ENCODE measurements at regions not wholly inside any gene's neighbourhood (a gene's known extent, or its start where the extent isn't known, plus 50 kb on each side); places are given as distances from the start of the nearest gene placed in this dataset.

- Histone ChIP-seq H2AFZ (ENCODE audit: low read length) (no peak overlapping the region), H3K4me2 (ENCODE audit: extremely low read depth, insufficient read depth, low read length) (no peak overlapping the region), H3K27ac (ENCODE audit: insufficient read depth, low read length) (no peak overlapping the region), H4K20me1 (ENCODE audit: control insufficient read depth, extremely low read depth, insufficient read depth, low read length) (no peaks in the 10 kb centered on the region), H3K9ac (ENCODE audit: insufficient read depth, low read length) (no peak overlapping the region), H3K9me3 (ENCODE audit: control insufficient read depth, insufficient read depth, low read depth, low read length) (no peaks in the 10 kb centered on the region), H3K79me2 (ENCODE audit: control insufficient read depth, insufficient read depth, low read length) (no peaks in the 10 kb centered on the region), H3K4me3 (replicated peaks in 1 of 4; ENCODE audit: control extremely low read depth in 1 of 4, insufficient read depth in 1 of 4, low read depth in 3 of 4, low read length in 4 of 4) (no peak overlapping the region), H3K27me3 (ENCODE audit: control insufficient read depth, insufficient read depth, low read length) (no peaks in the 10 kb centered on the region), H3K4me1 (ENCODE audit: control insufficient read depth, extremely low read depth, insufficient read depth, low read length) (peaks cover 10% of the 10 kb centered on the region), H3K36me3 (ENCODE audit: control insufficient read depth, insufficient read depth, low read length) (no peaks in the 10 kb centered on the region)
- TF ChIP-seq EZH2 (IDR thresholded peaks at IDR 0.05; ENCODE audit: low read length, missing control alignments), result no peak
- no peak for TF ChIP-seq CTCF (conservative IDR thresholded peaks at IDR 0.05 in 1 of 2, IDR thresholded peaks at IDR 0.05 in 1 of 2; ENCODE audit: low read depth in 1 of 2, low read length in 2 of 2)
- no peak for DNase-seq (ENCODE audit: low read depth in 2 of 2)
Measured at GRCh38 chr17:72378414-72379390, 257.9 kb downstream of the SOX9 start.

GRCh38 chr17:72379516-72379915, 258.7 kb downstream of the SOX9 start:
- Histone ChIP-seq H3K27ac (ENCODE audit: insufficient read depth, low read length) (no peak overlapping the region), H3K4me1 (ENCODE audit: control insufficient read depth, extremely low read depth, insufficient read depth, low read length) (peaks cover 7% of the 10 kb centered on the region), H2AFZ (ENCODE audit: low read length) (no peak overlapping the region), H4K20me1 (ENCODE audit: control insufficient read depth, extremely low read depth, insufficient read depth, low read length) (no peaks in the 10 kb centered on the region), H3K27me3 (ENCODE audit: control insufficient read depth, insufficient read depth, low read length) (no peaks in the 10 kb centered on the region), H3K79me2 (ENCODE audit: control insufficient read depth, insufficient read depth, low read length) (no peaks in the 10 kb centered on the region), H3K4me2 (ENCODE audit: extremely low read depth, insufficient read depth, low read length) (no peak overlapping the region), H3K9me3 (ENCODE audit: control insufficient read depth, insufficient read depth, low read depth, low read length) (no peaks in the 10 kb centered on the region), H3K9ac (ENCODE audit: insufficient read depth, low read length) (no peak overlapping the region), H3K36me3 (ENCODE audit: control insufficient read depth, insufficient read depth, low read length) (no peaks in the 10 kb centered on the region), H3K4me3 (replicated peaks in 1 of 4; ENCODE audit: control extremely low read depth in 1 of 4, insufficient read depth in 1 of 4, low read depth in 3 of 4, low read length in 4 of 4) (no peak overlapping the region)
- no peak for DNase-seq (ENCODE audit: low read depth in 2 of 2)
- TF ChIP-seq EZH2 (IDR thresholded peaks at IDR 0.05; ENCODE audit: low read length, missing control alignments), result no peak
- TF ChIP-seq CTCF (conservative IDR thresholded peaks at IDR 0.05 in 1 of 2, IDR thresholded peaks at IDR 0.05 in 1 of 2; ENCODE audit: low read depth in 1 of 2, low read length in 2 of 2), result no peak

- TF ChIP-seq EZH2 (IDR thresholded peaks at IDR 0.05; ENCODE audit: low read length, missing control alignments) (no peak), CTCF (conservative IDR thresholded peaks at IDR 0.05 in 1 of 2, IDR thresholded peaks at IDR 0.05 in 1 of 2; ENCODE audit: low read depth in 1 of 2, low read length in 2 of 2) (no peak)
- H3K4me2 ChIP-seq (ENCODE audit: extremely low read depth, insufficient read depth, low read length), result no peak overlapping the region
- no peak overlapping the region for H3K9ac ChIP-seq (ENCODE audit: insufficient read depth, low read length)
- no peaks in the 10 kb centered on the region for H3K79me2 ChIP-seq (ENCODE audit: control insufficient read depth, insufficient read depth, low read length)
- peaks cover 7% of the 10 kb centered on the region for H3K4me1 ChIP-seq (ENCODE audit: control insufficient read depth, extremely low read depth, insufficient read depth, low read length)
- no peak overlapping the region for H2AFZ ChIP-seq (ENCODE audit: low read length)
- no peak for DNase-seq (ENCODE audit: low read depth in 2 of 2)
- H3K27ac ChIP-seq (ENCODE audit: insufficient read depth, low read length), result no peak overlapping the region
- H3K4me3 ChIP-seq (replicated peaks in 1 of 4; ENCODE audit: control extremely low read depth in 1 of 4, insufficient read depth in 1 of 4, low read depth in 3 of 4, low read length in 4 of 4), result no peak overlapping the region
- H4K20me1 ChIP-seq (ENCODE audit: control insufficient read depth, extremely low read depth, insufficient read depth, low read length), result no peaks in the 10 kb centered on the region
- no peaks in the 10 kb centered on the region for H3K27me3 ChIP-seq (ENCODE audit: control insufficient read depth, insufficient read depth, low read length)
- no peaks in the 10 kb centered on the region for H3K9me3 ChIP-seq (ENCODE audit: control insufficient read depth, insufficient read depth, low read depth, low read length)
- H3K36me3 ChIP-seq (ENCODE audit: control insufficient read depth, insufficient read depth, low read length), result no peaks in the 10 kb centered on the region
Measured at GRCh38 chr17:72380120-72380519, 259.3 kb downstream of the SOX9 start.

Data from fibroblast of lung (primary cell).